ENCODE measurements at regions not wholly inside any gene's neighbourhood (a gene's known extent, or its start where the extent isn't known, plus 50 kb on each side); places are given as distances from the start of the nearest gene placed in this dataset.

DNA sequence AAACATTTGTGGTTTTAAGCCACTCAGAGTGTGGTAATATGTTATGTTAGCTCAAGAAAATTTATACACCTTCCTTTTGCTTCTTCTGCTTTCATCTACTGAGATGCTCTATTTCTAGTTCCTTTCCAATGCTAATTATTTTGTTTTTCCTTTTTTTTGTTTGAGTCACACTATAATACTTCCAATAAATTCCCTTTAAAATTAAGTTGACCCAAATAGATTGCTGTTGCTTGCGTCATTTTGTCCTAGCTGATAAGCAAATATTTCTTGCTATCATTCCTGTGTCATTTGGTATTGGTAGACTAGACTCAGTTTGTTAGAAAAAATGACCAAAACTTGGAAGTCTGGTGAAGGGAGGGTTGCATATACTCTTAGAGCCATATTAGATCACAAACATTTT lies 437.0 kb upstream of the CNTN6 start:
- no peak for DNase-seq (ENCODE audit: low read depth)
- TF ChIP-seq, protein P1, sequence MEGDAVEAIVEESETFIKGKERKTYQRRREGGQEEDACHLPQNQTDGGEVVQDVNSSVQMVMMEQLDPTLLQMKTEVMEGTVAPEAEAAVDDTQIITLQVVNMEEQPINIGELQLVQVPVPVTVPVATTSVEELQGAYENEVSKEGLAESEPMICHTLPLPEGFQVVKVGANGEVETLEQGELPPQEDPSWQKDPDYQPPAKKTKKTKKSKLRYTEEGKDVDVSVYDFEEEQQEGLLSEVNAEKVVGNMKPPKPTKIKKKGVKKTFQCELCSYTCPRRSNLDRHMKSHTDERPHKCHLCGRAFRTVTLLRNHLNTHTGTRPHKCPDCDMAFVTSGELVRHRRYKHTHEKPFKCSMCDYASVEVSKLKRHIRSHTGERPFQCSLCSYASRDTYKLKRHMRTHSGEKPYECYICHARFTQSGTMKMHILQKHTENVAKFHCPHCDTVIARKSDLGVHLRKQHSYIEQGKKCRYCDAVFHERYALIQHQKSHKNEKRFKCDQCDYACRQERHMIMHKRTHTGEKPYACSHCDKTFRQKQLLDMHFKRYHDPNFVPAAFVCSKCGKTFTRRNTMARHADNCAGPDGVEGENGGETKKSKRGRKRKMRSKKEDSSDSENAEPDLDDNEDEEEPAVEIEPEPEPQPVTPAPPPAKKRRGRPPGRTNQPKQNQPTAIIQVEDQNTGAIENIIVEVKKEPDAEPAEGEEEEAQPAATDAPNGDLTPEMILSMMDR (IDR thresholded peaks at IDR 0.05; ENCODE audit: low read depth, low read length, missing control alignments): no peak
- no peak overlapping the region for H3K4me3 ChIP-seq (ENCODE audit: low read depth, low read length)

DNA sequence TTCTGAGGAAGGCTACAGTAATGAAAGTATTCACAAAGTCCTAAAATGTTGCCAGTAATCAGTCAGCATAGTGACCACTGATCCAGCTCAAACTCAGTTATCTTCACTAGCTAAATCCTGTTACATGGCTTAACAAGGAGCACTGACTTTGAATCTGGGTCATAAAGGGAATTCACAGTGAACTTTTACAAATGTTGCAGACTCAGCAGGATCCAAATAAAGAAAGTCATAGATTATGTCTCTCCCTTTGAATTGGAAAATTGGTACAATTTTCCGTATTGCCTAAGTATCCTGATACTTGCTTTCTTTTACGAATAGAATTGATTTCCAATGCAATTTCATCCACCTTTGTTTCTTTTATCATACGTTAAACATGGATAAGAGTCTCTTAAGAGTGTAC lies 431.5 kb upstream of the CNTN6 start:
- no peak overlapping the region for H3K4me3 ChIP-seq (ENCODE audit: low read depth, low read length)
- TF ChIP-seq, protein P1 (IDR thresholded peaks at IDR 0.05; ENCODE audit: low read depth, low read length, missing control alignments): no peak
- DNase-seq (ENCODE audit: low read depth): no peak

DNA sequence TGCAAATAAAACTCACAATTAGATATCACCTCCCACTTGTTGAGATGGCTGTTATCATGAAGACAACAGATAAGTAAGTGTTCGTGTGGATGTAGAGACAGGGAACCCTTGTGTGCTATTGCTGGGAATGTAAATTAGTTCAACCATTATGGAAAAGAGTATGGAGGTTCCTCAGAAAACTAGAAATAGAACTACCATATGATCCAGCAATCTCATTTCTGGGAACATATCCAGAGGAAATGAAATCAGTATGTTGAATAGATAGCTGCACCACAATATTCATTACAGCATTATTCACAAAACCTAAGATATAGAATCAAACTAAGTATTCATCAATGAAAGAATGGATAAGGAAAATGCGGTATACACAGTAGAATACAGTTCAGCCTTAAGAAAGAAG lies 418.7 kb upstream of the CNTN6 start:
- DNase-seq (ENCODE audit: low read depth): no peak
- TF ChIP-seq, protein P1 (IDR thresholded peaks at IDR 0.05; ENCODE audit: low read depth, low read length, missing control alignments): no peak
- H3K4me3 ChIP-seq (ENCODE audit: low read depth, low read length): no peak overlapping the region

DNA sequence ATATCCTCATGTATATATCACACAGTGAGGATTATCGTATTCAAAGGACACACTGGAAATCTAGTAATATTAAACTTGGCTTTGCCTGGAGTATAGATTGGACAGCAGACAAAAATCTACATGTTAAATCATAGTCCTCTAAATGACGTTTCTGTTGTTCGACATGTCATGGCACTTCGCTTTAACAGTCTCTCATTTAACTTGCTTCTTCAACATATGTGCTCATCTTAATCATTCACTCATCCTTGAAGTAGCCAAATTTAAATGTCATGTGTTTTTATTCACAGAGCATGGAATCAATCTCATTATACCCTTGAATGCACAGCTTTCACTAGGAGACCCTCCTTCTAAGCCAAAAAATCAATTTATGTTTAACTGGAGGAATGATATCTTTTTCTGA lies 417.0 kb upstream of the CNTN6 start:
- TF ChIP-seq, protein P1 (IDR thresholded peaks at IDR 0.05; ENCODE audit: low read depth, low read length, missing control alignments): no peak
- no peak overlapping the region for H3K4me3 ChIP-seq (ENCODE audit: low read depth, low read length)
- no peak for DNase-seq (ENCODE audit: low read depth)

DNA sequence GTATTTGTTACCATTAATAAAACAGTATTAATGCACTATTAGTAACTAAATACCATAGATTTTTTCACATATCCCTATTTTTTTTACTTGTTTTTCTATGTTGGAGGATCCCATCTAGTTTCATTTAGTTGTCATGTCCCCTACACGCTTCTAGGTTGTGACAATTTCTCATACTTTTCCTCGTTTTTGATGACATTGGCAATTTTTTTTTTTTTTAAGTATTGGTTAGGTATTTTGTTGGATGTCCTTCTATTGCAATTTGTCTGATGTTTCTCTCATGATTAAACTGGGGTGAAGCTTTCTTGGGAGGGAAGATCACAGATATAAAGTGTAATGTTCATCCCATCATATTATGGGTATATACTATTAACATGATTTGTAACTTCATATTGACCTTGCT lies 409.1 kb upstream of the CNTN6 start:
- no peak overlapping the region for H3K4me3 ChIP-seq (ENCODE audit: low read depth, low read length)
- DNase-seq (ENCODE audit: low read depth): no peak
- TF ChIP-seq, protein P1 (IDR thresholded peaks at IDR 0.05; ENCODE audit: low read depth, low read length, missing control alignments): no peak

DNA sequence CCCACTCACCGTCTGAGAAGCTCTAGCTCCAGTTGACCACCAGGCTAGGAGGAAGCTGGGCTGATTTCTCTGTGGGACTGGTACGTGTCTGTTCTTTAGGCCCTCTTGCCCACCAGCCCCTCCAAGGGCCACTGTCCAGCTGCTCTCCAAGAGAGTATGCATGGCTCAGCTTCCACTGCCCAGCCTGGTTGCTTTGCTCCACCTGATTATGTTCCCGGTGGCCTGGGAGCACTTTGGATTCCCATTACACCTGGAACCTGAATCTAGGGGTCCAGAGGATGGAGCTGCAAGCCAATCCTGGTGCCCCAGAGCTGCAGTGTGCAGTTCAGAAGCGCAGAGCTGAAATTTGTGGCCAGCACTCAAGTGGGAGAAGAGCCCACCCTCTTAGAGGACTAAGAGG lies 402.1 kb upstream of the CNTN6 start:
- no peak overlapping the region for H3K4me3 ChIP-seq (ENCODE audit: low read depth, low read length)
- TF ChIP-seq, protein P1 (IDR thresholded peaks at IDR 0.05; ENCODE audit: low read depth, low read length, missing control alignments): no peak
- no peak for DNase-seq (ENCODE audit: low read depth)

DNA sequence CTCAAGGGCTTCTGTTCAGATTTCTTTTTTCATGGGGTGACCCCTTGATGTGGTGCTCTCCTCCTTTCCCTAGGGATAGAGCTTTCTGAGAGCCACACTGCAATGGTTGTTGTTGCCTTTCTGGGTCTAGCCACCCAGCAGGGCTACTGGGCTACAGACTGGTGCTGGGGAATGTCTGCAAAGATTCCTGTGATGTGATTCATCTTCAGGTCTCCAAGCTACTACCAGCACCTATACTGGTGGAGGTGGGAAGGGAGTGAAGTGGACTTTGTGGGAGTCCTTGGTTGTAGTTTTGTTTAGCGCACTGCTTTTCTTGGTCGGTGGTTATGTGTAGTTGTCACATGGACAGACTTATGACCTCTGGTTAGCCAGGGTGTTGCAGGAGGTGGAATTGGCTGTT lies 392.3 kb upstream of the CNTN6 start:
- DNase-seq (ENCODE audit: low read depth): no peak
- H3K4me3 ChIP-seq (ENCODE audit: low read depth, low read length): no peak overlapping the region
- TF ChIP-seq, protein P1 (IDR thresholded peaks at IDR 0.05; ENCODE audit: low read depth, low read length, missing control alignments): no peak

Measured in GM12864 (cell line).